ENCODE measurements at regions not wholly inside any gene's neighbourhood (a gene's known extent, or its start where the extent isn't known, plus 50 kb on each side); places are given as distances from the start of the nearest gene placed in this dataset.

DNA sequence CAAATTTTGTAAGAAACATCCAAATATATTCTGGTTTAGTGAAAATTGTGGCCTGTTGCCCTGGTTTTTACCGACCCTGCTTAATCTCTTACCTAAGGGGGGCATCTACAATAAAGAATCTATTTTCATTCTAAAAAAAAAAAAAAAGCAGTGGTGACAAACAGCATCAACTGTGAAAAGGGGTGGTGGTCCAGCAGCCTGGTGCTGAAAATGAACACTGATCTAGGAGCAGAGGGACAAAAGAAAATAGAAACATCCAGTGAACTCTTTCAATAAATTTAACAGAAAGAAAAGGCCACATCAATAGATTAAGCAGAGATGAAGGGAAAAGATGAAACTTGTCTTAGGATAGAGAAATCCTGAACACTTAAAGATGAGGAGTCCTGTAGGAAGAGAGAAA lies 348.7 kb upstream of the GRAMD2B start:
- DNase-seq (ENCODE audit: low read depth, low spot score) = no peak

DNA sequence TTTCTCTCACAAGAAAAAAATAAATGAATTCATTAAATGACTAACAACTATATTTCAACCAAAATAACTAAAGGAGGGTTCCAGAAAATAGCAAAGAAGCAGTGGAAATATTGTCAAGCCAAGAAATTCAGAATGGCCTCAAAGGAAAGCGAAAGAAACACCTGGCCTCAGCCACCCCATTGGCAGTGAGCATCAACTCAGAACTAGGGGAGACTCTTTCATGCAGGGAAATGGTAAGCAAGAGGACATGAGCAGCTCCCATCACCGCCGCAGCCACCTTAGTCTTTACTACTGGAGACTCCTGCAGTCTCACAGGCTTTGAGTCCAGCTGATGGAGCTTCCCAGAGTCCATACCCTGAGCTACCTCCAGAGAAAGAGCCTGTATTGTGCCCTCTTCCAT lies 343.9 kb upstream of the GRAMD2B start:
- no peak for DNase-seq (ENCODE audit: low read depth, low spot score)

DNA sequence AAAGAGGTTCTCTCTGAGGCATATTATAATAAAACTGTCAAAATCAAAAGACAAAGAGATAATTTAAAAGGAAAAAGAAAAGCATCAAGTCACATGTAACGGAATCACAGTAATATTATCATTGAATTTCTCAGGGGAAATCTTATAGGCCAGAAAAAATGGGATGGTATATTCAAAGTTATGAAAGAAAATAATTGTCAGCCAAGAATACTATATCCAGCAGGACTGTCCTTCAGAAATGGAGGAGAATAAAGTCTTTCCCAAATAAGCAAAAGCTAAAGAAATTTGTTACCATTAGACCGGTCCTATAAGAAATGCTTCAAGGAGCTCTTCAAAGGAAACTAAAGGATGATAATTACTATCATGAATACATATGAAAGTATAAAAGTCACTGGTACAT lies 342.0 kb upstream of the GRAMD2B start:
- DNase-seq (ENCODE audit: low read depth, low spot score) = no peak

DNA sequence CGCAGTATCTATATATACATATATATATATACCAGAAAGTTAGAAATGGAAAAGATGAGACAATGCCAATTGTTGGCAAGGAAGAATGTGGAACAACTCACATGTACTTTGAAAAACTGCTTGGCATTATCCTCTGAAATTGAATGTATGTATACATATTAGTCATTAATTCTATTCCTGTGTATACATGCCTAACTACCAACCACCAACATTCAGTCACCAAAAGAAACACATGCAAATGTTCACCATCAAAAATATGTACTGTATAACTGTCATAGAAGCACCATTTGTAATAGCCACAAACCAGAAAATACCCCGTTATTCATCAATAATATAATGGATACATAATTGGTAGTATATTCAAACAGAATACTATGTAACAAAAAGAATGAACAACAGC lies 330.2 kb upstream of the GRAMD2B start:
- DNase-seq (ENCODE audit: low read depth, low spot score) = no peak

DNA sequence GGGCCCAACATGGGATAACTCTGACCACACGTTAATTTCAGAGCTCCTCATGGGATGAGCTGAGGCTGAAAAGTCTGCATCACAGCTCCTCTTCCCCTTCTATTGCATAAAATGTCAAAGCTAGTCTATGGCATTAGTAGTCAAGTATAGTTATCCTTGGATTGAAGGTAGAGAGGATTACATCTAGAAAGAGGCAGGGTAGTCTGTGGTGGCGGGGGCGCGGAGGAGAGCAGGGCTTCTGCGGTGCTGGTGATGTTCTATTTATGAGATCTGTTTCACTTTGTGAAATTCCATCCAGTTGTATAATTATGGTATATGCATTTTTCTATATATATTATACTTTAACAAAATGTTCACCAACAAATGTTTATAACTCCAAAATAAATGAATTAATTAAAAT lies 329.5 kb upstream of the GRAMD2B start:
- no peak for DNase-seq (ENCODE audit: low read depth, low spot score)

DNA sequence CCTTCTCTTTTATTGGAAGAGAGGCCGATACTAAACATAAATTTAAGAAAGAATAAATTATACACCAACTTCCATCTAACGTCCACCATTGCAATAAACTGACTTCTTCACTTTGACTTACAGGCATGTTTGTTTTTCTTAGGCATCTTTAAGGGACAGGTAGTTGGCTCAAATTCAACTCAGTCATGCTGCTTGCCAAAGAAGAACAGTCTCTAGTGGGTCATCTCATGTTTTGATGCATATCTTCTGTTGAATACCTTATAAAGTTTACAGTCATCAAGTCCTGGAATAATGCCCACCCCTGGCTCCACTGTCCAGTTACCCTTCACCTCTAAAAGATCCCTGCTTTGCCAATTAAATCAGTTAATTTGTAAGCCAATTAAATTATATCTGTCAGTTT lies 328.2 kb upstream of the GRAMD2B start:
- DNase-seq (ENCODE audit: low read depth, low spot score) = no peak

- DNase-seq (ENCODE audit: low read depth, low spot score) = no peak
These were observed 326.7 kb upstream of the GRAMD2B start for GRCh38 chr5:126096442-126097006.

DNA sequence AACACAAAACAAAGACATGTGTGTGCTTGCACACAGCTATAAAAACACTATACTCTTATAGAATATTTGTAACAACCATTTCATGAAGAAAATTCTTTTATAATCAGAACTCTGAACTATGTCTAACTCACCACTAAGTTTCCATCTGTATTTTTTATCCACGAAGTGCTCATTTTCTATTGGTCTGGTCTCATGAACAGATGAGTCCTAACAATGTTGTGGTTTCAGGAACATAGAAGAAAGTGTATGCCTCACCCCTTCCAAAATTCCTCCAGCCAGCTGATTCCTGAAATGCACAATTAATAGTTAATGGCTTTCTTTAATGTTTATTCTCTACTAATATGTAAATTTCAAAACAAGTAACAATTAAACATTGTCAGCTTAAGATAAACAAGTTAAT lies 325.3 kb upstream of the GRAMD2B start:
- DNase-seq (ENCODE audit: low read depth, low spot score) = no peak

DNA sequence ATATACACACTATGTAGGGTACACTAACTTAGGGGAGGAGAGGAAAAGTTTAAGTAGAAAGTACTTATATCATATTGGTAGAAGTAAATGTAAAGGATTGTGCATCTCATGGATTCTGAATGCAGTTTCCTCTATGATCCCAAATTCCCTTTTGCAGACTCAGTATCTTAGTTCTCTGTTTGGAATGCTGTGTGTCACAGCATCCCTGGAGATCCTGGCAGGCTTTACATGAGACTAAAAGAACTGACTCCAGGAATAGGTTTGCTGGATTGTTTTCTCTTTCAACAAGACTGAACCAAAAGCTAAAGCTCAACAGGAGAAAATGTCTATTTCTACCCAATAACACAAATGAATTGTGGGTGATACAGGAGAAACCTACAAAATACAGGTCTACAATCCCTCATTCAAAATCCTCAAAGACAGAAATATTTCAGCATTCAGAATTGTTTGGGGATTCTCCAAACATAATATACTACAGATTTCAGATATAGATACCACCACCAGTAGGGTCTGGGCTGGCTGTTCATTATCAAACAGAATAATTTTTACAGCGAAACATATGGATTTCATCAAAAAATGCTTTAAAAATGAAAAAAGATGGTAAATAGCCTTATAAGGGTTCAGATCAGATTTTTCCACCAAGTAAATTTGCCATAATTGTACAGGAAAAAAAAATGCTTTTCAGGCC lies 324.7 kb upstream of the GRAMD2B start:
- DNase-seq (ENCODE audit: low read depth, low spot score) = peak; percentile 60

DNA sequence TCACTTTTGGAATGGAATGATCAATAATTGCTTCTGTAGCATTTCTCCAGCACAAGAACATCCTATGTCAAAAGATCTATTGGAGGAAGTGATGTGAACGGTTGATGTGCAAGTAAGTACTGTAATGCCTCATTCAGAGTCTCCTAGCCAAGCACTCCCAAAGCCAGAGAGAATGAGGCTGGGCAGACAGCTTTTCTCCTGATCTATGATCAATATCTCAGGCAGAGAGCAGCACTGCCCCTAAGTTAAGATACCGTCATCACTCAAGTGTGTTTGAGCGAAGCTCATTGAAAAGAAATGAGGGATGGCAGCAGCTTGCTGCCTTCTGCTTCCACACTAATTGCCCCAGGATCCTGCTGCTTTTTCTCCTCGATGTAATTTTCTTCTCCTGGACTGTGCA lies 324.1 kb upstream of the GRAMD2B start:
- no peak for DNase-seq (ENCODE audit: low read depth, low spot score)

DNA sequence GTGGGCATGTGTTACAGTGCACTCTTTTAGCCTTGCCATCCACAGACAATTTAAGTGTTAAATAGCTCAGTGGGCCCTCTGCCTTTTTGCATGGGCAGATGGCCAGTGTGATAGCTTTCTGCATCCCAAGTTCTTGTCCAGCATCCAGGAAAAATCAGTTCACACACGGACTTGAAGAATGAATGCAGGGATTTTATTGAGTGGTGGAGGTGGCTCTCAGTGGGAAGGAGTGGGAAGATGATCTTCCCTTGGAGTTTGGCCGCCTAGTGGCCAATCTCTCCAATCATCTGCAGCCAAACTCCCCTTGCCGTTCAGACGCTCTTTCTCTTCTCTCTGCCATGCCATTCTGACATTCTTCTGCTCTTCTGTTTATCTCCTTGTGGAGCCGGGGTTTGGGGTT lies 322.4 kb upstream of the GRAMD2B start:
- no peak for DNase-seq (ENCODE audit: low read depth, low spot score)

DNA sequence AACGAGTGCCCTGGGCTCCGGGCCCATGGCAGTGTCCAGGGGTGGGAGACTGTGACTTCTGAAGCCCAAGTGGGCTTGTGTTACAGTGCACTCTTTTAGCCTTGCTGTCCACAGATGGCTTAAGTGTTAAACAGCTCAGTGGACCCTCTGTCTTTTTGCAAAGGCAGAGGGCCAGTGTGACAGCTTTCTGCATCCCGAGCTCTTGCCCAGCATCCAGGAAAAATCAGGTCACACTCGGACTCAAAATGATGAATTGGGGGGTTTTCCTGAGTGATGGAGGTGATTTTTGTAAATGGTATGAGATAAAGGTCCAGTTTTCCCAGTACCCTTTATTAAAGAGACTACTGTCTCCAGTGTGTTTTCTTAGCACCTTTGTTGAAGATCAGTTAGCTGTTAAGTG lies 321.3 kb upstream of the GRAMD2B start:
- no peak for DNase-seq (ENCODE audit: low read depth, low spot score)

DNA sequence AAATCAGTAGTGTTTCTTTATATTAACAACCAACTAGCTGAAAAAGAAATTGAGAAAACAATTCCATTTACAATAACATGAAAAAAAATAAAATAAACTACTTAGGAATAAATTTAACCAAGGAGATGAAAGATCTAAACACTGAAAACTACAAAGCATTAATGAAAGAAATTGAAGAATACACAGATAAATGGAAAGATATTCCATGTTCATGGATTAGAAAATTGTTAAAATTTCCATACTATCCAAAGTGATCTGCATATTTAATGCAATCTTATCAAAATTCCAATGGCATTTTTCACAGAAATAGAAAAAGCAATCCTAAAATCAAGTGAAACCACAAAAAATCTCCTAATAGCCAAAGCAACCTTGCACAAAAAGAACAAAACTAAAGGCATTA lies 320.2 kb upstream of the GRAMD2B start:
- no peak for DNase-seq (ENCODE audit: low read depth, low spot score)

- DNase-seq (ENCODE audit: low read depth, low spot score) = no peak
These were observed 319.3 kb upstream of the GRAMD2B start for GRCh38 chr5:126103868-126104267.

DNA sequence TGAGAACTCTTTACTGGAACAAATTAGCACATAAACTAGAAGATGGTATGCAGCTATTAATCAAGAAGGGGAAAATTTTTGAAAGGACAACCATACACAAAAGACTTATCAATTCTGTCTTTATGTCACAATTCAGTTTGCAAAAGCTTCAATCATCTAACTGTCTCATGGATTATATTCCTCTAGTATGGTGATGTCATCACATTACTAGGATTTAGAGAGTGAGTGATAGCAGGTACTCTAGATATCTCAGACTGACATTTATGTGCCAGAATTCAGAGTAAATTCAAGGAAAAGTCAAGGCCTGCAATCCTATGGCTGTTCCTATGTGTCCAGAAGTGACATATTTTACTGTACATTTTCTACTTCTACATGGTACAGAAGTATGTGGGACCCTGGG lies 318.9 kb upstream of the GRAMD2B start:
- DNase-seq (ENCODE audit: low read depth, low spot score) = no peak

GRCh38 chr5:126104951-126105350 lies 318.3 kb upstream of the GRAMD2B start:
- DNase-seq (ENCODE audit: low read depth, low spot score) = no peak

DNA sequence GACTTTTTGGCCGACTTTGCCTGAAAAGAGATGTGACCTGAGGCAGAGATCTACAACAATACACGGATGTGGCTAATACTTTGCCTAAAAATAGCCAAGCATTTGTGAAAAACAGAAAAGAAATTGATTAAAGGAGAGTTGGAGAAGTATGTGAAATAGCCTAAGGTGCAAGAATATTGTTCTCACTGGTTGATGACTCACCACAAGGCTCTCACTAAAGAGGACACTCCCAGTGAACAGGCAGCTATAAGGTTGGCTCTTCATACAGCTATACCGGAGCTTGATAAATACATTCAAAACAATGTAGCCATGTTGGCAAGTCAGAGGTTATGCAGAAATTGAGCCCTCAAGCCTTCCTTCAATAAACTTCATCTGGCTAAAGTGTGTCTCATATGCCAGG lies 317.2 kb upstream of the GRAMD2B start:
- DNase-seq (ENCODE audit: low read depth, low spot score) = no peak

DNA sequence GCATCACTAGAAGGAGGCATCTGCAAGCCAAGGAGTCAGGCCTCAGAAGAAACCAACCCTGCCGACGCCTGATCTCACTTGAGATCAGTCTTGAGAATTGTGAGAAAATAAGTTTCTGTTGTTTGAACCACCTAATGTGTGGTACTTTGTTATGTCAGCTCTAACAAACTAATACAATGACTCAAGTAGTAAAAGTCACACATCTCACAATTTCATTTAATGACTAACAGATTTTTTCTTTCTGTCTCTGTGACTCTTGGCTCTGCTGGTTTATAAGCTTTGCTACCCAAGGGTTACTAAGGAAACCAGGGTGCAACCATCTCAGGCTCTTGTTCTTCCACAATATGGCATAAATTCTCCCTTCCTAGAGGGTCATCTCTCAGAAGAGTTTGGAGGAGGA lies 315.8 kb upstream of the GRAMD2B start:
- no peak for DNase-seq (ENCODE audit: low read depth, low spot score)

DNA sequence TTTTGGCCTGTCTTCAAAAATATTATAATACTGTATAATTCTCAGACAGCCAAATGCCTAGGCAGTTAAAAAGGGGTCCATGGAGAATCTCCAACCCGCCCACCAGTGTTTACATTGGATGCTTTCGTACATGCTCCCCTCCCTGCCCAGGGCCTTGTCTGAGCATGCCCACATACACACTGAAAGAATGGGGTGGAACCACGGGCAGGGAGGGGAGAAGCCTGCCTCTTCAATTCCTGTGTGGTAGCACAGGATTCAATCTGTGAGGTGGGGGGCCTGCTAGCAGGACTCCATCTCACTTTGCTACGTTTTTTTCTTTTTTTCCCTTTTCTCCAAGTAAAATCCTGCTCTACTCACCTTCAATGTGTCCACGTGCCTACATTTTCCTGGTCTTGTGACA lies 314.7 kb upstream of the GRAMD2B start:
- no peak for DNase-seq (ENCODE audit: low read depth, low spot score)

DNA sequence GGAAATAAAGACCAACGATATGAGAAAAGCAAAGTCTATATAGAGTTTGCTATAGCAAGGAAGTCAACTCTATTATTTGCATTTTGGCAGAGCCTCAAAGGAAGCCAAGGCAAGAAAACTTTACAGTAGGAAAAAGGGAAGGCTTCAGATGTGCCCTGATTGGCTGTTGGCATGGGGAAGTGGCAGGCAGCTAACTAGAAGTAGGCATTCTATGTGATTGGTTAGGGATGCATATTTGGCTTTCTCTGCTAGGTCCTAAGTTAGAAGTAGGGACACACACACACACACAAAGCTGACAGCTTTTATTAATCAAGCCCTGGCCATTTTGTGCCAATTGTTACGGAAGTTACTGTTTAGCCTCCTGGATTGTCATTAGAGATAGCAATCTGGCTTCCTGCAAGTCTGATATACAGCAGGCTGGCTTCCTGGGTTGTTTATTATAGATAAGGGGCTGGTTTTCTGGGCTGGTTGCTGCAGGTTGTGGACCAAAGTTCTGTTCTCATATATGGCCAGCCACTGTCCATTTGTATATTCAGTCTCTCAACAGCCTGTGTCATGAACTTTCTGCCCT lies 308.1 kb upstream of the GRAMD2B start:
- DNase-seq (ENCODE audit: low read depth, low spot score) = no peak

GRCh38 chr5:126117044-126117443 lies 306.2 kb upstream of the GRAMD2B start:
- DNase-seq (ENCODE audit: low read depth, low spot score) = no peak

DNA sequence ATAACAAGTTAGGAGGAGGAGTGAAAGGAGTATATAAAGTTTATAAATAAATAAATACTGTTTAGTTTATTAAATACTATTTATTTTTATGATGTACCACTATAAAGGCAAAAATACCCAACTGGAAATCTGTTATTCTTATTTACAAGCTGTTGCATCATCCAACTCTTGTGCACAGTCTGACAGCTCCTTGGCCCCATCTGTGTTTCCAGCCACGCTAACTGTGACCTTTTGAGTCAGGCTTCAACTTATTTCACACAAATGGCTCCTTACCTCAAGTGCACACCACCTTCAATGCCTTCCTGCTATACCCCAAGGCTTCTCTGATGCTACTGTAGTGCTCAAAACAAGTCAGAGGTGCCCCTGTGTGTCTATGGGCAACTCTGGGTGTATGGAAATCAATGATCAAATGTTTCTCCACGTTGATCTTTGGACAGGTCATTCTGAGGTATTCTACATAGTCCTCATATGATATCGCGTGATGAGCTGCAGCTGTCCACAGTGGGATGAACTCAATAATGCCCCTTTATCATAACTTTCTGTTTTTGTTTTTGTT lies 303.2 kb upstream of the GRAMD2B start:
- DNase-seq (ENCODE audit: low read depth, low spot score) = no peak

DNA sequence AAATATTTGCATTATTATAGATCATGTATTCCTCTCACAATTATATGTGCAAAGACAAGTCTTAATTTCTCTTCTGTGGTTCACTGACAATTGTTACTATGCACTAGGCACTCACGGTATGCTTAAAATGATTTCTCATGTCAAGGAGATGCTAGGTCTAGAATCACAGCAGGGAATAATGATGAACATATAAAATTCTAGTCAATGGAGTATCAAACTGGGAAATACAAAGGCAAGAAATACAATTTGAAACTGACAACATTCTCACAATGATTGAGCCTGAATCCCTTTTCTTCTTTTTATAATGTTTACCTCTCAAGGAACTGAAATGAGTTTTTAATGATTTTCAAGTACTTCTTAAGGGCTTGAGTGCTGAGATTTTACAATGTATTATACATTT lies 302.3 kb upstream of the GRAMD2B start:
- DNase-seq (ENCODE audit: low read depth, low spot score) = no peak

Measured in brain pericyte (primary cell).